GM12873 (cell line): ENCODE measurements at regions not wholly inside any gene's neighbourhood (a gene's known extent, or its start where the extent isn't known, plus 50 kb on each side); places are given as distances from the start of the nearest gene placed in this dataset.

Experiments
- TF ChIP-seq, protein P1 (sequence below): IDR thresholded peaks from 2 replicates; pipeline ENCODE4 v1.5.1; 2012; ENCODE audit warnings: low read depth, mild to moderate bottlenecking, moderate library complexity, low read length, control low read depth; ENCODE audit not compliant: insufficient read depth; ENCODE audit errors: missing control alignments

- TF ChIP-seq, protein P1, sequence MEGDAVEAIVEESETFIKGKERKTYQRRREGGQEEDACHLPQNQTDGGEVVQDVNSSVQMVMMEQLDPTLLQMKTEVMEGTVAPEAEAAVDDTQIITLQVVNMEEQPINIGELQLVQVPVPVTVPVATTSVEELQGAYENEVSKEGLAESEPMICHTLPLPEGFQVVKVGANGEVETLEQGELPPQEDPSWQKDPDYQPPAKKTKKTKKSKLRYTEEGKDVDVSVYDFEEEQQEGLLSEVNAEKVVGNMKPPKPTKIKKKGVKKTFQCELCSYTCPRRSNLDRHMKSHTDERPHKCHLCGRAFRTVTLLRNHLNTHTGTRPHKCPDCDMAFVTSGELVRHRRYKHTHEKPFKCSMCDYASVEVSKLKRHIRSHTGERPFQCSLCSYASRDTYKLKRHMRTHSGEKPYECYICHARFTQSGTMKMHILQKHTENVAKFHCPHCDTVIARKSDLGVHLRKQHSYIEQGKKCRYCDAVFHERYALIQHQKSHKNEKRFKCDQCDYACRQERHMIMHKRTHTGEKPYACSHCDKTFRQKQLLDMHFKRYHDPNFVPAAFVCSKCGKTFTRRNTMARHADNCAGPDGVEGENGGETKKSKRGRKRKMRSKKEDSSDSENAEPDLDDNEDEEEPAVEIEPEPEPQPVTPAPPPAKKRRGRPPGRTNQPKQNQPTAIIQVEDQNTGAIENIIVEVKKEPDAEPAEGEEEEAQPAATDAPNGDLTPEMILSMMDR = no peak
Measured at GRCh38 chr15:66863390-66864085, 161.5 kb downstream of the SMAD6 start.

- TF ChIP-seq, protein P1 = no peak
Measured at GRCh38 chr15:66864086-66864830, 162.2 kb downstream of the SMAD6 start.

- TF ChIP-seq, protein P1 = no peak
Measured at GRCh38 chr15:66864871-66865281, 162.8 kb downstream of the SMAD6 start.

DNA sequence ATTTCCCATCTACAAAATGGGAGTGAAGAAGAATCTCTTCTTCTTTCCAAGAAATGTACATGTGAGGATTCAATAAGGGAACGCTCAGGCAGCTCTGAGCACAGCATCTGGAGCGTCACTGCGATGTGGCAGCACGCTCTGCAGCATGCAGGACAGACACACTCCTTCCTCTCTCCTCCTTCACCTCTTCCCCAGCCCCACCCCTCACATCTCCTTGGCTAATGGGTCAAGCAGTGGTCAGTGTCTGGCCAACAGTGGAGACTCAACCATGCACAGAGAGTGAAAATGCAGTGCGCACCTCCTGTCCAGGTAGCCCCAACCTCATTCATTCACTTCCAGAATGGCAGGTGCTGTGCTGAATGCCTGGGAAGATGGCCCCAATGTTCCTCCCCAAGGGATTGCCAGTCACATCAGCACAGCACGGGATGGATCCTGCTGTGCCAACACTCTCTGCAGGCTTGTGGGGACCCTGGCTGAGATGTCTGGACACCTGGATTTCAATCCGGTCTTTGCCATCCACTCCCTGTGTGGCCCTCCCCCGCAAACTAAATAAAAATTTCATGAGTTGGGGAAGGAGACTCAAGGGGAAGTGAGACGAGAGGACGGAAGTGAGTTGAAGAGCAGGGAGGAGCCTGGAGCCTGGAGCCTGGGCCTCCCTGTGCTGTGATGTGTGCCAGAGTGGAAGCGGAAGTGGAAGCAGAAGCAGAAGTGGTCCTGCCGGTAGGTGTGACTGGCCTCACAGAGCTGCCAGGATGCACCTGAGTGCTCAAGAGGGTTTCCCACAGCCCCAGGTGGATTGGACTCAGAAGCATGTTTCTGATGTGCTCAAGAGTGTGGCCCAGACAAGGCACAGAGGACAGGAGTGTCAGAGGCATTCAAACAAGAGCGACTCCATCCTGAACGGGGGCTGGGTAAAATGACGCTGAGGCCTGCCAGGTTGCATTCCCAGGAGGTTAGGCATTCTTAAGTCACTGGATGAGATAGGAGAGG lies 163.9 kb downstream of the SMAD6 start:
- TF ChIP-seq, protein P1 = no peak

DNA sequence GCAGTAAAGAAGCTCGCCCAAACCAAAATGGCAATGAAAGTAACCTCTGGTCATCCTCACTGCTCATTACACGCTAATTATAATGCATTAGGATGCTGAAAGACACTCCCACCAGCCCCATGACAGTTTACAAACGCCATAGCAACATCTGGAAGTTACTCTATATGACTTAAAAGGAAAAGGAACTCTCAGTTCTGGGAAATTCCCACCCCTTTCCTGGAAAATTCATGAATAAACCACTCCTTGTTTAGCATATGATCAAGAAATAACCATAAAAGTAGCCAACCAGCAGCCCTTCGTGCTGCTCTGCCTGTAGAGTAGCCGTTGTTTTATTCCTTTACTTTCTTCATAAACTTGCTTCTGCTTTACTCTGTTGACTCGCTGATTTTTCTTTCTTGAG lies 164.6 kb downstream of the SMAD6 start:
- TF ChIP-seq, protein P1 = no peak

GRCh38 chr15:66868918-66869317 lies 166.9 kb downstream of the SMAD6 start:
- TF ChIP-seq, protein P1 = no peak
